ENCODE measurements at regions not wholly inside any gene's neighbourhood (a gene's known extent, or its start where the extent isn't known, plus 50 kb on each side); places are given as distances from the start of the nearest gene placed in this dataset.
"Not testable (repeated sequence)": the region's sequence is repeated elsewhere in the genome, so short reads cannot be mapped to it uniquely, and the experiment has no call there.

GRCh38 chr1:29556657-29557056 lies 320.3 kb downstream of the PTPRU start:
- H3K27ac ChIP-seq (ENCODE audit: low read length) = no peak overlapping the region
- H3K27me3 ChIP-seq (ENCODE audit: control insufficient read depth, insufficient read depth, low read length) = no peaks in the 10 kb centered on the region
- WGBS (ENCODE audit: insufficient coverage) = 63% methylated on average over 4 of the region's 4 CpGs
- no peaks in the 10 kb centered on the region for H3K9me3 ChIP-seq (replicated peaks; ENCODE audit: control insufficient read depth, low read depth, low read length)
- no peak overlapping the region for H3K4me3 ChIP-seq (ENCODE audit: low read length)
- no peaks in the 10 kb centered on the region for H3K36me3 ChIP-seq (ENCODE audit: control insufficient read depth, insufficient read depth, low read length)
- H3K4me1 ChIP-seq (ENCODE audit: control insufficient read depth, insufficient read depth, low read length) = no peaks in the 10 kb centered on the region
- no peak for DNase-seq

- Histone ChIP-seq H3K4me1 (ENCODE audit: control insufficient read depth, insufficient read depth, low read length) (peaks cover 4% of the 10 kb centered on the region), H3K4me3 (ENCODE audit: low read length) (no peak overlapping the region), H3K36me3 (ENCODE audit: control insufficient read depth, insufficient read depth, low read length) (no peaks in the 10 kb centered on the region), H3K9me3 (replicated peaks; ENCODE audit: control insufficient read depth, low read depth, low read length) (no peaks in the 10 kb centered on the region), H3K27ac (ENCODE audit: low read length) (no peak overlapping the region), H3K27me3 (ENCODE audit: control insufficient read depth, insufficient read depth, low read length) (no peaks in the 10 kb centered on the region)
- 74% methylated on average over 6 of the region's 10 CpGs for WGBS (ENCODE audit: insufficient coverage)
- DNase-seq = no peak
Measured at GRCh38 chr1:29555043-29555620, 318.8 kb downstream of the PTPRU start.

- DNase-seq = no peak
- no peaks in the 10 kb centered on the region for H3K36me3 ChIP-seq (ENCODE audit: control insufficient read depth, insufficient read depth, low read length)
- H3K27me3 ChIP-seq (ENCODE audit: control insufficient read depth, insufficient read depth, low read length) = no peaks in the 10 kb centered on the region
- peaks cover 4% of the 10 kb centered on the region for H3K4me1 ChIP-seq (ENCODE audit: control insufficient read depth, insufficient read depth, low read length)
- no peak overlapping the region for H3K27ac ChIP-seq (ENCODE audit: low read length)
- WGBS (ENCODE audit: insufficient coverage) = 74% methylated on average over 2 of the region's 2 CpGs
- H3K9me3 ChIP-seq (replicated peaks; ENCODE audit: control insufficient read depth, low read depth, low read length) = no peaks in the 10 kb centered on the region
- H3K4me3 ChIP-seq (ENCODE audit: low read length) = no peak overlapping the region
Measured at GRCh38 chr1:29554208-29554778, 318.0 kb downstream of the PTPRU start.

- Histone ChIP-seq H3K36me3 (ENCODE audit: control insufficient read depth, insufficient read depth, low read length) (no peaks in the 10 kb centered on the region), H3K4me3 (ENCODE audit: low read length) (no peak overlapping the region), H3K27me3 (ENCODE audit: control insufficient read depth, insufficient read depth, low read length) (peaks cover 2% of the 10 kb centered on the region), H3K9me3 (replicated peaks; ENCODE audit: control insufficient read depth, low read depth, low read length) (no peaks in the 10 kb centered on the region), H3K27ac (ENCODE audit: low read length) (no peak overlapping the region), H3K4me1 (ENCODE audit: control insufficient read depth, insufficient read depth, low read length) (peaks cover 4% of the 10 kb centered on the region)
- DNase-seq = peak; percentile 21
- 63% methylated on average over 14 of the region's 21 CpGs for WGBS (ENCODE audit: insufficient coverage)
Measured at GRCh38 chr1:29551123-29551936, 315.0 kb downstream of the PTPRU start.

- Histone ChIP-seq H3K36me3 (ENCODE audit: control insufficient read depth, insufficient read depth, low read length) (no peaks in the 10 kb centered on the region), H3K27ac (ENCODE audit: low read length) (no peak overlapping the region), H3K27me3 (ENCODE audit: control insufficient read depth, insufficient read depth, low read length) (peaks cover 2% of the 10 kb centered on the region), H3K4me1 (ENCODE audit: control insufficient read depth, insufficient read depth, low read length) (peaks cover 4% of the 10 kb centered on the region), H3K4me3 (ENCODE audit: low read length) (no peak overlapping the region), H3K9me3 (replicated peaks; ENCODE audit: control insufficient read depth, low read depth, low read length) (no peaks in the 10 kb centered on the region)
- no peak for DNase-seq
- 66% methylated on average over 15 of the region's 19 CpGs for WGBS (ENCODE audit: insufficient coverage)
Measured at GRCh38 chr1:29550119-29550841, 314.0 kb downstream of the PTPRU start.

- WGBS (ENCODE audit: insufficient coverage) = 82% methylated on average over 4 of the region's 7 CpGs
- H3K4me1 ChIP-seq (ENCODE audit: control insufficient read depth, insufficient read depth, low read length); H3K36me3 ChIP-seq (ENCODE audit: control insufficient read depth, insufficient read depth, low read length): not testable (repeated sequence)
Measured at GRCh38 chr1:29549728-29550118, 313.4 kb downstream of the PTPRU start.

GRCh38 chr1:29549001-29549400 lies 312.7 kb downstream of the PTPRU start:
- DNase-seq = no peak
- H3K36me3 ChIP-seq (ENCODE audit: control insufficient read depth, insufficient read depth, low read length) = no peaks in the 10 kb centered on the region
- 41% methylated on average over 6 of the region's 6 CpGs for WGBS (ENCODE audit: insufficient coverage)

More at GRCh38 chr1:29549728-29550118, 313.4 kb downstream of the PTPRU start:
- not testable (repeated sequence) for H3K27me3 ChIP-seq (ENCODE audit: control insufficient read depth, insufficient read depth, low read length); DNase-seq; H3K9me3 ChIP-seq (replicated peaks; ENCODE audit: control insufficient read depth, low read depth, low read length); H3K4me3 ChIP-seq (ENCODE audit: low read length); H3K27ac ChIP-seq (ENCODE audit: low read length)

GRCh38 chr1:29548091-29548490 lies 311.8 kb downstream of the PTPRU start:
- no peak for DNase-seq
- peaks cover 2% of the 10 kb centered on the region for H3K27me3 ChIP-seq (ENCODE audit: control insufficient read depth, insufficient read depth, low read length)
- peaks cover 4% of the 10 kb centered on the region for H3K4me1 ChIP-seq (ENCODE audit: control insufficient read depth, insufficient read depth, low read length)
- H3K36me3 ChIP-seq (ENCODE audit: control insufficient read depth, insufficient read depth, low read length) = no peaks in the 10 kb centered on the region
- H3K27ac ChIP-seq (ENCODE audit: low read length) = no peak overlapping the region
- H3K9me3 ChIP-seq (replicated peaks; ENCODE audit: control insufficient read depth, low read depth, low read length) = no peaks in the 10 kb centered on the region
- 49% methylated on average over 3 of the region's 5 CpGs for WGBS (ENCODE audit: insufficient coverage)
- H3K4me3 ChIP-seq (ENCODE audit: low read length) = no peak overlapping the region

More at GRCh38 chr1:29549001-29549400, 312.7 kb downstream of the PTPRU start:
- H3K4me3 ChIP-seq (ENCODE audit: low read length) = no peak overlapping the region
- peaks cover 2% of the 10 kb centered on the region for H3K27me3 ChIP-seq (ENCODE audit: control insufficient read depth, insufficient read depth, low read length)
- H3K27ac ChIP-seq (ENCODE audit: low read length) = no peak overlapping the region
- H3K9me3 ChIP-seq (replicated peaks; ENCODE audit: control insufficient read depth, low read depth, low read length) = no peaks in the 10 kb centered on the region
- peaks cover 4% of the 10 kb centered on the region for H3K4me1 ChIP-seq (ENCODE audit: control insufficient read depth, insufficient read depth, low read length)

- Histone ChIP-seq H3K36me3 (ENCODE audit: control insufficient read depth, insufficient read depth, low read length) (no peaks in the 10 kb centered on the region), H3K4me1 (ENCODE audit: control insufficient read depth, insufficient read depth, low read length) (peaks cover 10% of the 10 kb centered on the region), H3K27ac (ENCODE audit: low read length) (no peak overlapping the region), H3K4me3 (ENCODE audit: low read length) (no peak overlapping the region), H3K27me3 (ENCODE audit: control insufficient read depth, insufficient read depth, low read length) (peaks cover 2% of the 10 kb centered on the region), H3K9me3 (replicated peaks; ENCODE audit: control insufficient read depth, low read depth, low read length) (no peaks in the 10 kb centered on the region)
- no peak for DNase-seq
- 82% methylated on average over 5 of the region's 5 CpGs for WGBS (ENCODE audit: insufficient coverage)
Measured at GRCh38 chr1:29547300-29547699, 311.0 kb downstream of the PTPRU start.

GRCh38 chr1:29546496-29546895 lies 310.2 kb downstream of the PTPRU start:
- H3K27me3 ChIP-seq (ENCODE audit: control insufficient read depth, insufficient read depth, low read length) = peaks cover 2% of the 10 kb centered on the region
- H3K27ac ChIP-seq (ENCODE audit: low read length) = no peak overlapping the region
- H3K9me3 ChIP-seq (replicated peaks; ENCODE audit: control insufficient read depth, low read depth, low read length) = no peaks in the 10 kb centered on the region
- no peaks in the 10 kb centered on the region for H3K36me3 ChIP-seq (ENCODE audit: control insufficient read depth, insufficient read depth, low read length)
- H3K4me3 ChIP-seq (ENCODE audit: low read length) = no peak overlapping the region
- peaks cover 12% of the 10 kb centered on the region for H3K4me1 ChIP-seq (ENCODE audit: control insufficient read depth, insufficient read depth, low read length)
- DNase-seq = no peak
- 100% methylated on average over 1 of the region's 3 CpGs for WGBS (ENCODE audit: insufficient coverage)
